HEK293 (cell line): ENCODE measurements at regions not wholly inside any gene's neighbourhood (a gene's known extent, or its start where the extent isn't known, plus 50 kb on each side); places are given as distances from the start of the nearest gene placed in this dataset.

Experiments used
- CTCF ChIP-seq: fragments of 450-650 bp; formaldehyde crosslinking; IDR thresholded peaks from 2 replicates; pipeline ENCODE4 v1.5.1; 2016; ENCODE audit warnings: missing biosample characterization, missing genetic modification characterization
- YY1 ChIP-seq: fragments of 450-650 bp; formaldehyde crosslinking; IDR thresholded peaks from 2 replicates; pipeline ENCODE4 v1.5.1; 2018; ENCODE audit warnings: missing biosample characterization, missing genetic modification characterization
- ZBTB11 ChIP-seq: fragments of 450-650 bp; formaldehyde crosslinking; conservative IDR thresholded peaks from 2 replicates; pipeline ENCODE4 v1.5.1; 2016; ENCODE audit warnings: low read depth, missing biosample characterization, missing genetic modification characterization
- ZNF121 ChIP-seq: fragments of 450-650 bp; formaldehyde crosslinking; IDR thresholded peaks from 2 replicates; pipeline ENCODE4 v1.5.1; 2016; ENCODE audit warnings: missing biosample characterization, missing genetic modification characterization
- ZNF133 ChIP-seq: fragments of 450-650 bp; formaldehyde crosslinking; IDR thresholded peaks from 2 replicates; pipeline ENCODE4 v1.5.1; 2016; ENCODE audit warnings: missing biosample characterization, missing genetic modification characterization

GRCh38 chr4:73922766-73923630 lies 53.8 kb downstream of the CXCL1 start:
- TF ChIP-seq CTCF (tag by site-specific recombination) (peak; percentile 38; the same call in 1 of the 2 replicates), ZNF133 (no peak), YY1 (tag by site-specific recombination) (no peak), ZBTB11 (tag by site-specific recombination) (no peak), ZNF121 (tag by site-specific recombination) (no peak)
